ENCODE measurements at regions not wholly inside any gene's neighbourhood (a gene's known extent, or its start where the extent isn't known, plus 50 kb on each side); places are given as distances from the start of the nearest gene placed in this dataset.

GRCh38 chr16:6753553-6753952, 579.1 kb upstream of the RBFOX1 start:
- Histone ChIP-seq H3K23ac (ENCODE audit: low read depth, low read length) (no peak overlapping the region), H2AFZ (replicated peaks; ENCODE audit: low read length, poor library complexity) (no peak overlapping the region), H2AK5ac (ENCODE audit: low read depth, low read length) (no peak overlapping the region), H4K8ac (ENCODE audit: low read depth in 2 of 2, low read length in 2 of 2) (no peak overlapping the region), H3K56ac (ENCODE audit: extremely low read depth, insufficient read depth, low read length) (no peak overlapping the region), H3K9me1 (ENCODE audit: insufficient read depth, low read length) (no peaks in the 10 kb centered on the region), H3K9ac (ENCODE audit: low read depth, low read length) (no peak overlapping the region), H2BK5ac (ENCODE audit: low read depth, low read length, poor library complexity, severe bottlenecking) (no peak overlapping the region), H3K79me1 (ENCODE audit: low read depth in 1 of 2, low read length in 2 of 2) (no peaks in the 10 kb centered on the region), H4K91ac (ENCODE audit: insufficient read depth, low read depth, low read length) (no peak overlapping the region), H4K20me1 (ENCODE audit: insufficient read depth, low read length) (no peaks in the 10 kb centered on the region), H2BK15ac (ENCODE audit: low read depth, low read length) (no peak overlapping the region), H3K14ac (replicated peaks; ENCODE audit: low read depth, low read length) (no peak overlapping the region), H4K5ac (ENCODE audit: low read depth, low read length) (no peak overlapping the region), H2BK20ac (ENCODE audit: low read depth, low read length) (no peak overlapping the region), H3K4me3 (ENCODE audit: insufficient read depth, low read depth, low read length) (no peak overlapping the region), H2BK120ac (ENCODE audit: low read depth, low read length) (no peak overlapping the region), H3K4me2 (ENCODE audit: low read depth, low read length) (no peak overlapping the region), H3K4ac (ENCODE audit: low read depth, low read length) (no peak overlapping the region), H2AK9ac (replicated peaks; ENCODE audit: low read depth, low read length, poor library complexity) (no peak overlapping the region), H3K36me3 (ENCODE audit: control insufficient read depth, insufficient read depth, low read length) (no peaks in the 10 kb centered on the region), H3K27me3 (ENCODE audit: control insufficient read depth, insufficient read depth, low read length) (no peaks in the 10 kb centered on the region), H3K9me3 (ENCODE audit: control insufficient read depth, insufficient read depth, low read length) (peaks cover 7% of the 10 kb centered on the region), H3K27ac (ENCODE audit: insufficient read depth, low read length) (no peak overlapping the region), H3K4me1 (ENCODE audit: control insufficient read depth, insufficient read depth, low read length) (no peaks in the 10 kb centered on the region), H3K18ac (ENCODE audit: low read depth, low read length) (no peak overlapping the region)
- ATAC-seq (ENCODE audit: low read depth) (no peak), DNase-seq (no peak)
- no peak for TF ChIP-seq BHLHE40 (IDR thresholded peaks at IDR 0.05; ENCODE audit: low read depth, low read length)
- TF ChIP-seq MXI1 (IDR thresholded peaks at IDR 0.05; ENCODE audit: borderline replicate concordance, low read depth, low read length) = no peak
- no peak for TF ChIP-seq CTCF (conservative IDR thresholded peaks at IDR 0.05; ENCODE audit: low read depth, low read length)
- intact Hi-C loops (cut with micrococcal nuclease) = no loop called here
- dilution Hi-C loops (cut with HindIII; ENCODE audit: low sequenced_read_pairs, unreplicated experiment) = no loop called here
- ChIA-PET POLR2A (ENCODE audit: unreplicated experiment) (no interaction called here), CTCF (no interaction called here)
- in situ Hi-C loops (cut with MboI; ENCODE audit: low sequenced_read_pairs) = no loop called here
- WGBS, 2 experiments (ENCODE audit: extremely low coverage in 2 of 2, insufficient read length in 1 of 2) = 0% methylated on average over 1 of the region's 9 CpGs; no CpG with 5 or more reads in 1 of the 2 experiments
- BruUV-seq (replicated peaks) = no TSS peak
